ENCODE measurements at regions not wholly inside any gene's neighbourhood (a gene's known extent, or its start where the extent isn't known, plus 50 kb on each side); places are given as distances from the start of the nearest gene placed in this dataset.

DNA sequence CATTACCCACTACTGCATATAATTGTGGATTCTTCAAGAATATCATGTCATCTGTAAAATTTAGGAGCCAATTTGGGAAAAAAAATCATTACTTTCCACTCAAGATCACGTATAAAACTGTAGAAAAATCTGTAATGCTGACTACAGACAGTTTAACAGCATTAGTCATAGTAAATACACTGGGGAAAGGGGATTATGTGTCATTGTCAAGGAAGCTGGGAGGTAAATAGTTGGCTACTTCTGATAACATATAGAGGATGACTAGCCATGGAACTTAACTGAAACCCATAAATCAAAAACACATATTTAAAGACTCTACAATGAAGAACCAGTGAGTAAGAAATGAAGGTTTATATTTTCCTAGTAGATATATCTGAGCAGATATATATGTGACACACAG is 1666.4 kb upstream of the IGFBP7 start:
- Mint-ChIP-seq H3K36me3 (ENCODE audit: low read depth) (no peaks in the 10 kb centered on the region), H3K27me3 (no peaks in the 10 kb centered on the region), H3K4me1 (ENCODE audit: low read depth) (no peaks in the 10 kb centered on the region), H3K27ac (no peak overlapping the region), H3K9me3 (peaks cover 4% of the 10 kb centered on the region), H3K4me3 (no peak overlapping the region)
- ChIA-PET CTCF (no interaction called here), POLR2A (no interaction called here)
- Histone ChIP-seq H3K4me1 (ENCODE audit: insufficient read depth, low read length) (no peaks in the 10 kb centered on the region), H3K27ac (ENCODE audit: low read depth in 1 of 2, low read length in 2 of 2) (no peak overlapping the region), H3K4me3 (ENCODE audit: low read length) (no peak overlapping the region), H3K36me3 (ENCODE audit: insufficient read depth, low read length) (no peaks in the 10 kb centered on the region), H3K27me3 (ENCODE audit: control insufficient read depth in 1 of 2, insufficient read depth in 2 of 2, low read length in 2 of 2) (no peaks in the 10 kb centered on the region), H3K9me3 (ENCODE audit: control insufficient read depth in 1 of 2, insufficient read depth in 1 of 2, low read length in 2 of 2) (no peaks in the 10 kb centered on the region)
- ATAC-seq (ENCODE audit: poor library complexity) (no peak), DNase-seq (no peak)
- intact Hi-C loops (cut with DNase I, micrococcal nuclease), result no loop called here
- no peak for TF ChIP-seq CTCF (IDR thresholded peaks at IDR 0.05)

- intact Hi-C loops (cut with DNase I, micrococcal nuclease), result no loop called here
- Histone ChIP-seq H3K4me1 (ENCODE audit: insufficient read depth, low read length) (no peaks in the 10 kb centered on the region), H3K4me3 (ENCODE audit: low read length) (no peak overlapping the region), H3K27me3 (ENCODE audit: control insufficient read depth in 1 of 2, insufficient read depth in 2 of 2, low read length in 2 of 2) (no peaks in the 10 kb centered on the region), H3K27ac (ENCODE audit: low read depth in 1 of 2, low read length in 2 of 2) (no peak overlapping the region), H3K9me3 (ENCODE audit: control insufficient read depth in 1 of 2, insufficient read depth in 1 of 2, low read length in 2 of 2) (no peaks in the 10 kb centered on the region), H3K36me3 (ENCODE audit: insufficient read depth, low read length) (no peaks in the 10 kb centered on the region)
- DNase-seq (no peak), ATAC-seq (ENCODE audit: poor library complexity) (no peak)
- TF ChIP-seq CTCF (IDR thresholded peaks at IDR 0.05), result no peak
- ChIA-PET POLR2A (no interaction called here), CTCF (no interaction called here)
- Mint-ChIP-seq H3K9me3 (peaks cover 5% of the 10 kb centered on the region), H3K27ac (no peak overlapping the region), H3K4me3 (no peak overlapping the region), H3K36me3 (ENCODE audit: low read depth) (no peaks in the 10 kb centered on the region), H3K27me3 (no peaks in the 10 kb centered on the region), H3K4me1 (ENCODE audit: low read depth) (no peaks in the 10 kb centered on the region)
Observed at GRCh38 chr4:58767598-58767997, 1657.4 kb upstream of the IGFBP7 start.

GRCh38 chr4:58766763-58767162 is 1656.6 kb upstream of the IGFBP7 start:
- H3K27me3 ChIP-seq (ENCODE audit: control insufficient read depth in 1 of 2, insufficient read depth in 2 of 2, low read length in 2 of 2), result no peaks in the 10 kb centered on the region
- intact Hi-C loops (cut with DNase I, micrococcal nuclease), result no loop called here

More at GRCh38 chr4:58766763-58767162, 1656.6 kb upstream of the IGFBP7 start:
- H3K36me3 Mint-ChIP-seq (ENCODE audit: low read depth), result no peaks in the 10 kb centered on the region
- no peak overlapping the region for H3K27ac ChIP-seq (ENCODE audit: low read depth in 1 of 2, low read length in 2 of 2)
- no peak for DNase-seq
- no peak overlapping the region for H3K27ac Mint-ChIP-seq
- H3K4me3 Mint-ChIP-seq, result no peak overlapping the region
- POLR2A ChIA-PET, result no interaction called here
- no peak for ATAC-seq (ENCODE audit: poor library complexity)
- H3K4me3 ChIP-seq (ENCODE audit: low read length), result no peak overlapping the region
- CTCF ChIA-PET, result no interaction called here
- H3K27me3 Mint-ChIP-seq, result no peaks in the 10 kb centered on the region
- no peaks in the 10 kb centered on the region for H3K4me1 Mint-ChIP-seq (ENCODE audit: low read depth)
- H3K9me3 Mint-ChIP-seq, result peaks cover 3% of the 10 kb centered on the region
- H3K36me3 ChIP-seq (ENCODE audit: insufficient read depth, low read length), result no peaks in the 10 kb centered on the region
- H3K4me1 ChIP-seq (ENCODE audit: insufficient read depth, low read length), result no peaks in the 10 kb centered on the region
- TF ChIP-seq CTCF (IDR thresholded peaks at IDR 0.05), result no peak
- no peaks in the 10 kb centered on the region for H3K9me3 ChIP-seq (ENCODE audit: control insufficient read depth in 1 of 2, insufficient read depth in 1 of 2, low read length in 2 of 2)

Data from CD4-positive, alpha-beta T cell (primary cell).